ENCODE measurements at regions not wholly inside any gene's neighbourhood (a gene's known extent, or its start where the extent isn't known, plus 50 kb on each side); places are given as distances from the start of the nearest gene placed in this dataset.

DNA sequence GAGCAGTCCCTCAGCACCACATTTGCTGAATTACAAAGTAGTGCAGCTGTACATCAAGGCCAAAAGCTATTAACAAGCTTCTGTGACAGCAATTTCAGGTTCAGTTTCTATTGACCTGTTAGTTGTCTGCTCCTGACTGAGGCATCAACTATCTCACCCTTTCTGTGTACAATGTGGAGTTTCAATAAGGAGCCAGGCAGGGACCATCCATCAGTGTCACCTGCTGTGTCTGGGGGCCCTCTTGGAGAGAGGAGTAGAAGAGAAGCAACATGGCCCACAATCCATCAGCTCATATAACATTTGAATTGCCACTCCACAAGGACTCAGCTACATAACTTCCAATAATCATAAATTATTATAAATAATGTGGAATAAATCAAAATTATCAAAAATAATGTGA lies 72.3 kb upstream of the CCDC196 start:
- H3K27ac ChIP-seq = no peak overlapping the region
- TF ChIP-seq CTCF (IDR thresholded peaks at IDR 0.05) = no peak
- H3K4me1 ChIP-seq = no peaks in the 10 kb centered on the region
- no peak overlapping the region for H3K4me3 ChIP-seq
- H3K36me3 ChIP-seq = no peaks in the 10 kb centered on the region
- no peak for DNase-seq (ENCODE audit: low spot score in 2 of 2)
- intact Hi-C loops (cut with DNase I) = no loop called here
- no peaks in the 10 kb centered on the region for H3K9me3 ChIP-seq
- no peaks in the 10 kb centered on the region for H3K27me3 ChIP-seq

DNA sequence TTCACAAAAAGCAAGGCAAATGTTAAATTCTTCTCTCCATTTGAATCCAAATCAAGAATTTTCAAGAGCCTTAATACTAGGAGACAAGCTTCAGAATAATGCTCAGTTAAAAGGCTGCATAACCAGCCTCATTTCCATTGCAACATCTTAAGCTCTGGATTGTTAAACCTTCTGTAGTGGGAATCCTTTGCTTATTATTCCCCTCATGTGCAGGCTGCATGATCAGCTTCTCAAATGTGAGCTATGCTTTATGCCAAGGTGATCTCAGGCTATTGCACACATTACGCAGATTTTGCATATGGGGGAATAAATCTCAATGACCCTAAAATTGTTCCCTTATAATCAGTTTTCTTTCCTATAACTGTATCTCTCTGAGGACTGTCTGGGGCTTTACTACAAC lies 71.7 kb upstream of the CCDC196 start:
- no peak overlapping the region for H3K27ac ChIP-seq
- H3K4me1 ChIP-seq = no peaks in the 10 kb centered on the region
- H3K27me3 ChIP-seq = no peaks in the 10 kb centered on the region
- DNase-seq (ENCODE audit: low spot score in 2 of 2) = no peak
- no peak overlapping the region for H3K4me3 ChIP-seq
- intact Hi-C loops (cut with DNase I) = no loop called here
- TF ChIP-seq CTCF (IDR thresholded peaks at IDR 0.05) = no peak
- H3K9me3 ChIP-seq = no peaks in the 10 kb centered on the region
- no peaks in the 10 kb centered on the region for H3K36me3 ChIP-seq

DNA sequence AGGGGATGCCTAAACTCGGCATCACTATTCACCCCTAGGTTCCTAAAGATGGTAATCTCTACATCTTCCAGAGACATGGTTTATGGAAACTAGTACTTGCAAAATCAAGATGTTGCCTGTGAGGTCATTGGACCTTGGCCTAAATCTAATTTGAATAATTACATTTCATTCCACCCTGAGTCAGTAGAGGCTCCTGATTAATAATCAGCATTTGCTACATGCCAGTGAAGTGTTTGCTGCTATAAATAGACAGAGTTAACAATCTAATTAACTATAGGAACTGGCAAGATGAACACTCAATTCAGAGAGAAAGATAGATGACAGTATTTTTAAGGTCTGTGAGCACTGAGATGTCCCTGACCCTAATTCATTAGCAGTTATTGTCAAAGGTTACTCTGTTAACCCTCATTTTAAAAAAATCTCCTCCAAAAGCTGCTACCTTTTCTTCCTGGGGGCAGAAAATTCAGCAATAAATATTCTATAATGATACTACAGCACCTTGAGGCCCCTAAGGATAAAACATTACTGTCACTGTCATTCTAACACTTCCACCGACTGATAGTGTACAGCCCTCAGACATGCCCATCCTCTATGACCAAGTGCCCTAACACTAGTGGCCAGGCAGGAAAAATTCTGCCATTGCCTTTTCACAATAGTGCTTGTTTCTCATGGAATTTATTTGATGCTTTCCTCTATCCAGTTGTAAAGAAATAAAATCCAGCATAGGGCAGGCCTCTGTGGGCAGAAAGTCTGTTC lies 65.7 kb upstream of the CCDC196 start:
- Histone ChIP-seq H3K9me3 (no peaks in the 10 kb centered on the region), H3K36me3 (no peaks in the 10 kb centered on the region), H3K4me3 (no peak overlapping the region), H3K4me1 (no peaks in the 10 kb centered on the region), H3K27me3 (no peaks in the 10 kb centered on the region), H3K27ac (no peak overlapping the region)
- intact Hi-C loops (cut with DNase I) = no loop called here
- DNase-seq (ENCODE audit: low spot score in 2 of 2) = no peak
- no peak for TF ChIP-seq CTCF (IDR thresholded peaks at IDR 0.05)

DNA sequence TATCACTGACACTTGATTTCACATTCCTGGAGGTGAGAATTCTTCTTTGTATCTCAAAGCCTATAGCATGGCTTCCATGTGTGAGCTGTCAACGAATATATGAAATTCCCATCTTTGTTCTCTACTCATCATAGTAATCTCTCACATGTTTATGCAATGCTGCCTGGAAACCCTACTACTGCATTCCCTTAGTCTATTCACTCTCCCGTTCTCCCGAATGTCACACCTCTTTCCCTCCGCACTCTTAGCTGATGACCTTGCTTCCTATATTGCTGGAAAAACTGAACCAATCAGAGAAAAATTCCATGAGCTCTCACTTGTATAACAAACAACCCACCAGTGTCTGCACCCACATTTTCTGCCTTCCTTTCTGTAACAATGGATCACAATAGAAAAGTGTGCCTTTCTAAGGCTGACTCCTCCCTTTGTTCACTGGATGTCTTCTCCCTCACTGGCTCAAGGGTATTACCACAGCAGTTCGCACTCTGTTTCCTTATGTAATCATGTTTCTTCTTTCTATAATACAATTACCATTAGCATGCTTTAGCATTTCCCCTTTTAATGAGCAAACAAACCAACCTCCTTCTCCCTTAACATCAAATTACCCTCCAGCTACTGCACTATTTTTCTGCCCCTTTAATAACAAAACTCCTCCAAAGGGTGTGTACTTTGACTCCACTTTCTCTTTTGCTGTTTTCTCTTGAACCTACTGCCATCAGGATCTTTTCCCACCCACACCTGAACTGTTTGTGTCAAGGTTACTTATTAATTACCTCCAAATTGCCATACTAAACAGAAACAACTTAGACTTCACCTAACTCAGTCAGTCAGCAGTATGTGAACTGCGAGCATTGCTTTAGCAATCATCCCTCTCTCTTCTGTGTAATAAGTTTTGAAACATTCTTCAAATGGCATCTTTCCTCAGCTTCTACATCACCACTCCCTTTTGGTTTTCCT lies 63.9 kb upstream of the CCDC196 start:
- Histone ChIP-seq H3K4me3 (no peak overlapping the region), H3K27ac (no peak overlapping the region), H3K27me3 (no peaks in the 10 kb centered on the region), H3K36me3 (no peaks in the 10 kb centered on the region), H3K9me3 (no peaks in the 10 kb centered on the region), H3K4me1 (no peaks in the 10 kb centered on the region)
- no peak for DNase-seq (ENCODE audit: low spot score in 2 of 2)
- TF ChIP-seq CTCF (IDR thresholded peaks at IDR 0.05) = no peak
- intact Hi-C loops (cut with DNase I) = no loop called here

GRCh38 chr14:66425402-66425801 lies 60.8 kb upstream of the CCDC196 start:
- intact Hi-C loops (cut with DNase I) = no loop called here
- no peaks in the 10 kb centered on the region for H3K36me3 ChIP-seq

More at GRCh38 chr14:66425402-66425801, 60.8 kb upstream of the CCDC196 start:
- no peak for DNase-seq (ENCODE audit: low spot score in 2 of 2)
- no peak for TF ChIP-seq CTCF (IDR thresholded peaks at IDR 0.05)
- Histone ChIP-seq H3K27ac (no peak overlapping the region), H3K4me3 (no peak overlapping the region), H3K27me3 (no peaks in the 10 kb centered on the region), H3K4me1 (no peaks in the 10 kb centered on the region), H3K9me3 (no peaks in the 10 kb centered on the region)

All from ascending aorta (tissue), 2 donors.